Esophagus squamous epithelium (tissue), 5 donors: ENCODE measurements at regions not wholly inside any gene's neighbourhood (a gene's known extent, or its start where the extent isn't known, plus 50 kb on each side); places are given as distances from the start of the nearest gene placed in this dataset.

Source experiments
- DNase-seq: peaks from one replicate; lab custom pipeline; 2025; lab: John Stamatoyannopoulos, UW
- H3K27ac ChIP-seq, 4 donors: fragments of 200-600 bp; sonication (generic); one replicate each; pipeline ENCODE4 v1.5.1; 2016 to 2019; ENCODE audit warnings: mild to moderate bottlenecking in 1 of 4
- H3K27me3 ChIP-seq, 4 donors: fragments of 200-600 bp; sonication (generic); 1 replicate in 3 of 4; 2 replicates in 1 of 4; pipeline versions ENCODE4 v1.5.1 to v1.6.0; 2017 to 2021; ENCODE audit warnings: antibody characterized with exemption in 1 of 4
- H3K36me3 ChIP-seq, 3 donors: fragments of 200-600 bp; sonication (generic); one replicate each; pipeline ENCODE4 v1.5.1; 2016 to 2019
- H3K4me1 ChIP-seq, 3 donors: fragments of 200-600 bp; sonication (generic); one replicate each; pipeline ENCODE4 v1.5.1; 2017 to 2019
- H3K4me3 ChIP-seq, 4 donors: fragments of 200-600 bp; sonication (generic); 1 replicate in 3 of 4; 2 replicates in 1 of 4; pipeline ENCODE4 v1.5.1; 2016 to 2019; ENCODE audit warnings: mild to moderate bottlenecking in 2 of 4, moderate library complexity in 1 of 4
- H3K9me3 ChIP-seq, 3 donors: fragments of 200-600 bp; sonication (generic); one replicate each; pipeline ENCODE4 v1.5.1; 2016 to 2019
- CTCF ChIP-seq, 6 experiments: fragments of 450-650 bp in 4 of 6; fragments of 200-600 bp in 2 of 6; sonication (generic) in 2 of 6; IDR thresholded peaks; one replicate each; pipeline ENCODE4 v1.5.1; 2016 to 2019; ENCODE audit warnings: antibody characterized with exemption in 6 of 6, mild to moderate bottlenecking in 4 of 6, moderate library complexity in 4 of 6
- POLR2A ChIP-seq, 4 donors: fragments of 450-650 bp; IDR thresholded peaks; one replicate each; pipeline ENCODE4 v1.6.1; 2017; ENCODE audit warnings: antibody characterized with exemption in 4 of 4, mild to moderate bottlenecking in 4 of 4, moderate library complexity in 3 of 4
- WGBS, 2 donors: methylation state at CpG; one replicate each; pipeline ENCODE4 v1.1.5; 2018; 5-methylcytosine and 5-hydroxymethylcytosine counted together
- intact Hi-C: fragments of 100-400 bp; cut with DNase I; formaldehyde crosslinking; loops from one replicate; pipeline ENCODE4 v1.15.0; 2022
- donor health status: DM: yes; HTN: yes; CAD: no.

GRCh38 chr2:387980-388421, 100.1 kb upstream of the ALKAL2 start:
- TF ChIP-seq POLR2A (IDR thresholded peaks at IDR 0.05) (no peak), CTCF (IDR thresholded peaks at IDR 0.05) (no peak)
- Histone ChIP-seq H3K9me3 (no peaks in the 10 kb centered on the region), H3K27ac (no peak overlapping the region), H3K27me3 (peaks cover 0 to 13% (median 0%) of the 10 kb centered on the region in 4 donors), H3K4me1 (peaks cover 0 to 10% (median 0%) of the 10 kb centered on the region in 3 donors), H3K36me3 (no peaks in the 10 kb centered on the region), H3K4me3 (no peak overlapping the region)
- intact Hi-C loops: no loop called here
- DNase-seq: no peak
- 87 to 91% methylated on average over 5 to 6 of the region's 18 CpGs for WGBS, 2 donors

DNA sequence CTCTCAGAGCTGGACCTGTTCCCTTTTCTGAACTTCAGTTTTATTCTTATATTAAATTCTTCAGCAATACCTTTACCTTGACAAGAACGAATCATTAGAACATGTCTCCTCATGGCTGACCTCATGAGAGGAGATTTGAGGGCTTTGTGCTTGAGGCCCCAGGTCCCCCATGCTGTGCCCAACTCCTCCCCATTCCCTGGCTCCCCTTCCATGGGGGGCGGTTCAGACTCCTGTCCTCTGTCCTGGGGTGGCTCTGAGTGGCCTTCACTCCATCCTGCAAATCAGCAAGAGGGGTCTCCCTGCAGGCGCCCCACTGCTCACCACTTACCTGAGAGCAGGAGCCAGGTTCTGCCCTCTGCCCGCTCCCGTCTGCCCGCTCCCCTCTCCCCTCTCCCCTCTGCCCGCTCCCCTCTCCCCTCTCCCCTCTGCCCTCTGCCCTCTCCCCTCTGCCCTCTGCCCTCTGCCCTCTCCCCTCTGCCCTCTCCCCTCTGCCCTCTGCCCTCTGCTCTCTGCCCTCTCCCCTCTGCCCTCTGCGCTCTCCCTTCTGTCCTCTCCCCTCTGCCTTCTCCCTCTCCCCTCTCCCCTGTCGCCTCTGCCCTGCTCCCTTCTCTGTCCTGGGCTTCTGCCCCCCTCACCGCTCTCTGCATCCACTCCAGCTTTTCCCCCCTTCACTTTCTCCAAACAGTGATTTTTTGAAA, 98.7 kb upstream of the ALKAL2 start:
- Histone ChIP-seq H3K4me3 (no peak overlapping the region), H3K36me3 (no peaks in the 10 kb centered on the region), H3K9me3 (no peaks in the 10 kb centered on the region), H3K27ac (no peak overlapping the region), H3K27me3 (peaks cover 0 to 3% (median 0%) of the 10 kb centered on the region in 4 donors), H3K4me1 (peaks cover 0 to 10% (median 0%) of the 10 kb centered on the region in 3 donors)
- no peak for DNase-seq
- intact Hi-C loops: no loop called here
- TF ChIP-seq CTCF (IDR thresholded peaks at IDR 0.05) (no peak), POLR2A (IDR thresholded peaks at IDR 0.05) (no peak)
- 80 to 87% methylated on average over 7 to 9 of the region's 10 CpGs for WGBS, 2 donors

DNA sequence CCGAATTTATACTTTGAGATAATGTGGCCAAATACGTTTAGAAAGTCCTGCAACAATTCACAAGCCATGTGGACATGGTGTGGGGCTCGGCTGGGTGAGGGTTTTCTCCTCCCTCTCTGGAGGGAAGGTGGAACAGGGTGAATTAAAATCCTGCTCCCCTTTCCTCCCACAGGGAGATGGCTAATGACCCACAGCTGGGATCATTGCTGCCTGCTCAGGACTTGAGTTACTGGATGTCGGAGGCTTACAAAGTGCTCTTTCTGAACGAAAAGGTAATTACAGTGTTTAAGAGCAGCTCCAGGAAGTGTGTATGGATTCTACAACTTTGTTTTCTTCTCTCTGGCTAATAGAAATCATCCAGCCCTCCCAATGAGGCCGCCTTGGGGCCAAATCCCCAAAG, 97.9 kb upstream of the ALKAL2 start:
- 77 to 83% methylated on average over 4 to 6 of the region's 6 CpGs for WGBS, 2 donors
- TF ChIP-seq POLR2A (IDR thresholded peaks at IDR 0.05): no peak
- TF ChIP-seq CTCF (IDR thresholded peaks at IDR 0.05): no peak
- no peak overlapping the region for H3K27ac ChIP-seq

DNA sequence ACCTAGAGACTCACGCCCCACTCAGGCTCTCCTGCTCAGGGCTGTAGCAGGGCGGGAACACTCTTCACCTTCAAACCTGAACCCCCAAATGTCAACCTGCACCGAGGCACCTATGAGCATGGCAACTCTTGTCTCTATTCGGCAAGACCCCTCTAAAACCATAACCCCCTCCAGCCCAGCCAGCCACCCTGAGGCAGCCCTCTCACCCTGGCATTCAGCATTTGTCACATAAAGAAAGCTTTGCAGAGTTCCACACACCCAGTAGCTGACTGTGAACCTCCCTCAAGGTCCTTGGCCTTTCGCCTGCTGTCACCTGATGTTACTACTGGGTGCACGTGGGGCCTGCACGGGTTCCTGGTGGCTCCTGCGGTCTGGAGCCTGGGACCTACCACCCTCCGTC, 97.2 kb upstream of the ALKAL2 start:
- intact Hi-C loops: no loop called here
- Histone ChIP-seq H3K27ac (no peak overlapping the region), H3K36me3 (no peaks in the 10 kb centered on the region), H3K4me1 (peaks cover 0 to 10% (median 0%) of the 10 kb centered on the region in 3 donors), H3K27me3 (peaks cover 0 to 3% (median 0%) of the 10 kb centered on the region in 4 donors), H3K9me3 (no peaks in the 10 kb centered on the region), H3K4me3 (no peak overlapping the region)
- WGBS, 2 donors: 89 to 94% methylated on average over 8 to 9 of the region's 9 CpGs
- no peak for DNase-seq
- TF ChIP-seq CTCF (IDR thresholded peaks at IDR 0.05) (no peak), POLR2A (IDR thresholded peaks at IDR 0.05) (no peak)

More for the DNA sequence above, 97.9 kb upstream of the ALKAL2 start:
- peaks cover 0 to 3% (median 0%) of the 10 kb centered on the region in 4 donors for H3K27me3 ChIP-seq
- H3K4me1 ChIP-seq: peaks cover 0 to 10% (median 0%) of the 10 kb centered on the region in 3 donors
- no peak overlapping the region for H3K4me3 ChIP-seq
- no peak for DNase-seq
- intact Hi-C loops: no loop called here
- H3K36me3 ChIP-seq: no peaks in the 10 kb centered on the region
- H3K9me3 ChIP-seq: no peaks in the 10 kb centered on the region

GRCh38 chr2:383888-384287, 96.0 kb upstream of the ALKAL2 start:
- H3K27me3 ChIP-seq: peaks cover 0 to 6% (median 0%) of the 10 kb centered on the region in 4 donors
- no peaks in the 10 kb centered on the region for H3K9me3 ChIP-seq
- DNase-seq: no peak
- no peak overlapping the region for H3K4me3 ChIP-seq
- WGBS, 2 donors: 49 to 73% methylated on average over 3 to 8 of the region's 10 CpGs
- TF ChIP-seq CTCF (IDR thresholded peaks at IDR 0.05) (no peak), POLR2A (IDR thresholded peaks at IDR 0.05) (no peak)
- intact Hi-C loops: no loop called here
- H3K4me1 ChIP-seq: peaks cover 0 to 10% (median 0%) of the 10 kb centered on the region in 3 donors
- no peaks in the 10 kb centered on the region for H3K36me3 ChIP-seq
- no peak overlapping the region for H3K27ac ChIP-seq
